GM21576 (cell line): ENCODE measurements at regions not wholly inside any gene's neighbourhood (a gene's known extent, or its start where the extent isn't known, plus 50 kb on each side); places are given as distances from the start of the nearest gene placed in this dataset.
"Not testable (repeated sequence)": the region's sequence is repeated elsewhere in the genome, so short reads cannot be mapped to it uniquely, and the experiment has no call there.

Source experiments
- ATAC-seq: cut with Tn5 transposase; IDR thresholded peaks from one replicate; pipeline ENCODE4 v1.9.1; 2021; ENCODE audit warnings: mild to moderate bottlenecking, moderate library complexity; ENCODE audit not compliant: unreplicated experiment

DNA sequence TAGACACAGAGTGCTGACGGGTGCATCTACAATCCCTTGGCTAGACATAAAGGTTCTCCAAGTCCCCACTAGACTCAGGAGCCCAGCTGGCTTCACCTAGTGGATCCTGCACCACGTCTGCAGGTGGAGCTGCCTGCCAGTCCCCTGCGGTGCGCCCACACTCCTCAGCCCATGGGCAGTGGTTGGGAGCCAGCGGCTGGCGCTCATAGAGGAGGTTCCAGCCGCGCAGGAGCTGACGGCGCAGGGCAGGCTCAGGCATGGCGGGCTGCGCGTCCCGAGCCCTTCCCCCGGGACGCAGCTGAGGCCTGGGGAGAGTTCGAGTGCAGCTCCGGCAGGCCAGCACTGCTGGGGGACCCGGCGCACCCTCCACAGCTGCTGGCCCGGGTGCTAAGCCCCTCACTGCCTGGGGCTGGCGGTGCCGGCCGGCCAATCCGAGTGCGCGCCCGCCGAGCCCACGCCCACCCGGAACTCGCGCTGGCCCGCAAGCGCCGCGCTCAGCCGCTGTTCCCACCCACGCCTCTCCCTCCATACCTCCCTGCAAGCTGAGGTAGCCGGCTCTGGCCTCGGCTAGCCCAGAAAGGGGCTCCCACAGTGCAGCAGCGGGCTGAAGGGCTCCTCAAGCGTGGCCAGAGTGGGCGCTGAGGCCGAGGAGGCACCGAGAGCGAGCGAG lies 1364.5 kb upstream of the WWC1 start:
- not testable (repeated sequence) for ATAC-seq

DNA sequence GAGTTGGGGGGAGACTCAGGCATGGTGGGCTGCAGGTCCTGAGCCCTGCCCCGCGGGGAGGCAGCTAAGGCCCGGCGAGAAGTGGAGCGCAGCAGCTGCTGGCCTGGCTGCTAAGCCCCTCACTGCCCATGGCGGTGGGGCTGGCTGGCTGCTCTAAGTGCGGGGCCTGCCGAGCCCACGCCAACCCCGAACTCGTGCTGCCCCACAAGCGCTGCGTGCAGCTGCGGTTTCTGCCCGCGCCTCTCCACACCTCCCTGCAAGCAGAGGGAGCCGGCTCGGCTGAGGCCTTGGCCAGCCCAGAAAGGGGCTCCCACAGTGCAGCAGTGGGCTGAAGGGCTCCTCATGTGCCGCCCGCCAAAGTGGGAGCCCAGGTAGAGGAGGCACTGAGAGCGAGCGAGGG lies 1355.1 kb upstream of the WWC1 start:
- ATAC-seq = no peak

DNA sequence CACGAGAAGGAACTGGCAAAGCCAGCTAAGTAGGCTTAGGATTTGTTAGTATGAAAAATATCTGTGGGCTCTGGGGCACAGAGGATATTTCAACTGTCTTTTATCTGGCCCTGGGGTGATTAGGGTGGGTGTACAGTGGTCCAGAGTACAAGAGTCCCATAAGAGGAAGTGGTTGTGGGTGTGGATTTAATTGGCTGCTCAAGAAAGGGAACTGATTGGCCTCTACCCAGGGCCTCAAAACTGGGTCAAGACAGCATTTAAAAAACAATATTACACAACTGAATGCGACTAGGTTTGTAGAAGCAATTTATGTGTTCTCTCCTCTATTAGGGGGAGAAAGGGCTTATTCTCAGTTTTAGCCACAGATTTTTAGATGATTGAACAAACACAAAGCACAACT lies 1353.4 kb upstream of the WWC1 start:
- no peak for ATAC-seq

DNA sequence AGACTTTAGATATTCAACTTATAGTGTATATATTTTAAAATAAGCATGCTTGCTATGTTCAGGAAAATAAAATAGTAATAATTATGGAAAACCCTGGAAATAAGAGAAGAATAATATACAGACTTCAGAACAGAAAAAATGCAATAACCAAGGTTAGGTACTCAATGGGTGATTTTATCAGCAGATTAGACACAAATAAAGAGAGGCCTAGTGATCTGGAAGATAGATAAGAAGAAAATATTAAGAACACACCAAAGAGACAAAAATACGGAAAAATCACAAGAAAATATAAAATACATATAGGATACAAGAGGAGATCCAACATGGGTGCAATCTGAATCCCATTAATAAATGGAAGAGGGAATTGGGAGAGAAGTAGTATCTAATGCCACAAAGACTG lies 1348.5 kb upstream of the WWC1 start:
- no peak for ATAC-seq

DNA sequence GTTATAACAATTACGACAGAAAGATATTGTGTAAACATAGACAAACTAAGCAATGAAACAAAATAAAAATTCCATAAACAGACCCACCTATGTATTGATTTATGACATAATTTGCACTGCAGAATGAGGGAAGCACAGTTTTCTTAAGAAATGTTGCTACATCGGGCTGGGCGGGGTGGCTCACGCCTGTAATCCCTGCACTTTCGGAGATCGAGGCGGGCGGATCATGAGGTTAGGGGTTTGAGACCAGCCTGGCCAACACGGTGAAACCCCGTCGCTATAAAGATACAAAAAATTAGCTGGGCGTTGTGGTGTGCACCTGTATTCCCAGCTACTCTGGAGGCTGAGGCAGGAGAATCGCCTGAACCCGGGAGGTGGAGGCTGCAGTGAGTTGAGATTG lies 1344.4 kb upstream of the WWC1 start:
- no peak for ATAC-seq

DNA sequence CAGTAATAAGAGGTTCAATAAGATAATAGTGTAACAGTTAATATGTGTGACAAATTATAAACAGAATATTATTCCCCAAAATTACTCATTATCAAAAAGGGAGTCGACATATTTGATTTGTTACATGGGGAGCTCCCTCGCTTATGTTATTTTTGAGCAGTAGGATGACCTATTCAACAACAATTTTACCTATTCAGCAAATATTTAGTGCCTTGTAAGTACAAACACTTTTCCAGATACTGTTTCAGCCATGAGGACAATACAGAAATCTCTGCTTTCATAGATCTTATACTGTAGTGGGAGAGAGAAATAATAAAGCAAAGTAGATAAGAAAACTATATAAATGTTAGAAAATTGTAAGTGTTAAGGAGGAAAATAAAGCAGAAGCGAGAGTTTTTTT lies 1342.8 kb upstream of the WWC1 start:
- no peak for ATAC-seq

DNA sequence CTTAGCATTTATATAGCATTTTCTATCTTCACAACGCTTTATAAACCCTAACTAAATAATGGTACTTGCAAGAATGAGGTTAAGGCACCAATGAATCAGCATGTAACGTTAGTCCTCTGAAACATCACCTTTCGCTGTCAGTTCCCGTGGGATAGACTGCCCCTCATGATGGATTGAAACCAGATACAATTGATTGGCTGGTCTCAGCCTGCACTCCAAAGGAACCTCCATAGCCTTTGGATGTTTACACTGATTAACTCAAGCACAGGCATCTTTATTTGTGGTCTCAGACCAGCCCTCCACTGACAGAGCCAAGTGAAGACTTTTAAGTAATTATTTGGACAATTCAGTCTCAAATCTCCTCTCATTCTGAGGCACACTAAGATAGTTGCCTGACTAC lies 1339.4 kb upstream of the WWC1 start:
- ATAC-seq = no peak

DNA sequence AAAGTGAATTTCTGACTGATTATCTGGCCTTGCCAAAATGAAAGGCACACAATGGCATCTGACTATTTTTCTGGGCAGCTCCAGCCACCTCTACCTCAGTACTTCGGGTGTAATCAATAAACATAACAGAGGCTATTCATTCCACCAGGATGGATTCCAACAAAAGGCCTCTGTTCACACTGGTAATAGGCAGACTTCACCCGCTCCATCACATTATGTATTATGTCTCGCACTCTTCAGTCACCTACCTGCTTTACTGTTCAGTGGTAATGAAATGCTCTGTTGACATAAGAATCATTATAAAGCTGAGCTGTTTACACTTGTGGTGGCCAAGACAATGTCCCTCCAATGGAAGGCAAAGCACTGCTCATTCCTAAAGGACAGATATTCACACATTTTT lies 1333.7 kb upstream of the WWC1 start:
- no peak for ATAC-seq

DNA sequence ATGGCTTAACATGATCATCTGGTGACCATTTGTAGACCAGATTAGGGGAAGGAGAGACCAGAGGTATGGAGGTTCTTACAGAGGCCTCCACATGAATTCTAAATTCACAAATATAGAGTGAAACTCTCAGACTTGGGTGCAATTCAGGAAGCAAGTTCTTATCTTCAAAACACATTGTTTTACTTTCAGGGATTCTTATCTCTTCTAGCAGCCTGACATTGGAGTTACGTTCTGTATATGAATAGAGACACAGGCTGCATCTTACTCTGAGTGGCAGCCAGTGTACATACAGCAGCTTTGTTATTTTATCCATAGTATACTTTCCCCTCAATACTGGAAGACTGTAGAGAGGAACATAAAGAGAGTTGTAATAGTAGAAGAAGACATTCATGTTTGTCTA lies 1331.7 kb upstream of the WWC1 start:
- ATAC-seq = no peak

DNA sequence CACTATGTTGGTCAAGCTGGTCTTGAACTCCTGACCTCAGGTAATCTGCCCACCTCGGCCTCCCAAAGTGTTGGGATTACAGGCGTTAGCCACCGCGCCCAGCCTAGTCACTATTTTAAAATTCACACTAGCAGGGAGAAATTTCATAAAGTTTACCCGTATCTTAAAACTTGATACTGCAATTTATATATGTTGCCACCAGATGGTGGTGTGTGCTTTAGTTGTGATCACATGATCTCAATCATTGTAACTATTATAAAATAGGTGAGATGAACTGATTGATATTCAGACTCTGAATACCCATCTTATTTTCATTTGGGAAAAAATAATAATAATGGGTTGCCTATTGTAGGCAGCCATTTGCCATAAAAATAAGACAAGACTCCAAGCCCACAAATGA lies 1330.4 kb upstream of the WWC1 start:
- no peak for ATAC-seq

DNA sequence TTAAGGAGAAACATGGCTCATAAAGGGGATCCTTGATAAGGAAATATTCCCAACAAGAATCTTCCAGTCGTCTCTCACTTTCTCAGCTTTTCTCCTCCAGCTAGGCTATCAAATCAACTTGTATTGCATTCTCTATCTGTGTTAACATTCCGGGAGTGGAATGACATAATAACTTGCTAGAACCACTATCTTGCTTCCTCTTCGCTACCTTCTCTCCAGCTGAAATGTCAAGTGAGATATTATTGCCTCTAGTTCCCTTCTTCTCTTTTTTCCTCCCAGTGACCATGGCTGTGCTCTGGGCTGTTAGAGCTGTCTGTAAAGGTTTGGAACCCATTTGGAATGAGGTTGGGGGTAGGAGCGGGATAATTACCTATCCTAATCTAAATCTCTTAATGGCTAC lies 1329.5 kb upstream of the WWC1 start:
- ATAC-seq = no peak

DNA sequence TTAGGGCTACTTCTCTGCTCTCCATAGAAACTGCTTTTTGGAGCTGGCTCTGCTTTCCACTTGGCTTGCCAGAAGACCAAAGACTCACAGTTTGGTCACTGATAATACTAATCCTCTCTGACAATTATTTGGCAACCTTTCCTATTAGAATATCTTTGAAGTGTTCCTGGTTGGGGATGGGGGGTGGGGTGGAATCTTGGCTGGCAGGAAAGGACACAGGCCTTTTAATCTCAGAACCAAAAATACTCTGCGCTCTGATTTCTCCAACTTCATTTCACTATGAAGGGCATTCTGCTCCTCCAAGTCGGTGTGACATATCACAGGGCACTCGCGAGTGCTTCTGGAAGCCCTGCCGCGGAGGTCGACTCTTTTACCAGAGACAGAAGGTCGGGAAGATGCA lies 1329.0 kb upstream of the WWC1 start:
- no peak for ATAC-seq

DNA sequence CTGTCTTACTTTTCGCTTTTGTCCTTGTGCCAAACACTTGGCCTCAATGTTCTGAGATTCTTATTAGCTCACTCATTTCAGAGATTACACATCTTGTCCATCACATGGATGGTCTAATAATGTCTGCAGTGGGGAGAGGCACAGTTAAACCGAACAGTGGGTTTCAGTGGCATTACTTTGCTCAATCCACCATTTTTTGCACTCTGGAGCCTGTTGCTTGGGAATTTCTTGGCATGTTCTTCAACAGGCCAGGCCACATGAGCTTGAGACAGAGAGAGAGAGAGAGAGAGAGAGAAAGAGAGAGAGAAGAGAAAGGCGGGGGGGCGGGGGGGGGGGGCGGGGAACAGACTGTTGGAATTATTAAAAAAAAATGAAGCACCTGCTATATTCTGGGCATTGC lies 1327.8 kb upstream of the WWC1 start:
- no peak for ATAC-seq

DNA sequence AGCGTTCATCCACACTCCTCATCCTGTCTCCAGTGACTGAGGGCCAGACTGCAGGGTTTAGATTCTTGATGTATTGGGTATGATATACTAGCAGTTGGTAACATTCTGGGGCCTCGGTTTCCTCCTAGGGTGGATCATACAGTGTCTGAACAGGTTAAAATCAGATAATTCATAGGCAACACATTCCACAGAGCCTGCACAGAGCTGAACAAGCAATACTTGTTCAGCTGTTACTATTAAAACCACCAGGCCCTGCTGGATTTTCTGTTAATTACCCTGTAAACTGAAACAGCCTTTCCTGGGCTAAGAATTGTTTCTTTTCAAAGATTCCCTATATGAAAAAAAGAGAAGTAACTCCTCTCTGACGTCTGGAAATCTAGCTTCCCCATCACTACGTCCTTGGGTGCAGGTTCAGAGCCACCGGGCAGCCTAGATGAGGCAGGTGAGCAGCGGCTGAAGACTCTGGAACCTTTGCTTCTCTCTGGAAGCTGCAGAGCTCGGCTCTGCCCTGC lies 1313.5 kb upstream of the WWC1 start:
- no peak for ATAC-seq

DNA sequence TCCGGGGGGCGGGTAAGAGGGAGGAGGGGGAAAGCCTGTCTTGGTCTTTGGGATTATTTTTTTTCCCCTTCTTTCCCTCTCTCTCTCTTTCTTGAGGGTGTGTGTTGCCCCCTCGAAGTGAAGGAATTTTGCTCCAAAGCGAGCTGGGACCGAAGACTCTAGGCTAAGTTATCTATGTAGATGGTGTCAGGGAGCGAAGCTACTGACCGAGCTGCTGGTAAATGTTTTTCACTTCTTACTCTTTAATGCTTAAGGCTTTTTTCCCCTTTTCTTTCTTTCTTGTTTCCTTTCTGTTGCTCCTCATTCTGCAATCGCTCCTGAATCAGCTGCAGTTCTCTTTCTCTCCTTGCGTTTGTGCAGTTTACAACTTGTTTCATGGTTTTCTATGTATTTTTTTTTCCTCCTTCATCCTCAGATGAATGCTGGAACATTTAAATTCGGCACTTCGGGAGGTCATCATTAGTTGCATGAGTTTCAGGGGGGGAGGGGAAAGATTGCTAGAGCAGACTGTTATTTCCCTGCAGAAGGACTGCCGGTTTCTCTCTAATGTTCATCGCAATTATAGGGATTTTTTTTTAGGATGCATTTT lies 1312.0 kb upstream of the WWC1 start:
- ATAC-seq = no peak

DNA sequence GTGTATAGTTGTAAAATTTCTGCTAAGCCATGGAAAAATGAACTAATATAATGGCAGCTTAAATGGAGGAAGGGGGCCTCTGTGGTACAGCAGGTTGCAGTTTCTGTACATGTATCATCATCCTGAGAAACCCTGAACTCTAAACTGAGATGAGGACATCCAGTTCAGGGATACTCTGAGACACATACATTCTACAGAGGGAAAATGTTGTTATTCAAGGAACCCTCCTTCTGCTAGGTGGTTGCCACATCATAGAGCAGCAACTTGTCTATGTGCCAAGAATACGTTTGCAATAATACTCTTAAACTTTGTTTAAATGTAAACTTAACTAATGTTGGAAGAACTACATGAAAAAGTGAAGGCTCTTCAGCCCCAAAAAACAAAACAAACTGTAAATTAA lies 1310.8 kb upstream of the WWC1 start:
- ATAC-seq = no peak

DNA sequence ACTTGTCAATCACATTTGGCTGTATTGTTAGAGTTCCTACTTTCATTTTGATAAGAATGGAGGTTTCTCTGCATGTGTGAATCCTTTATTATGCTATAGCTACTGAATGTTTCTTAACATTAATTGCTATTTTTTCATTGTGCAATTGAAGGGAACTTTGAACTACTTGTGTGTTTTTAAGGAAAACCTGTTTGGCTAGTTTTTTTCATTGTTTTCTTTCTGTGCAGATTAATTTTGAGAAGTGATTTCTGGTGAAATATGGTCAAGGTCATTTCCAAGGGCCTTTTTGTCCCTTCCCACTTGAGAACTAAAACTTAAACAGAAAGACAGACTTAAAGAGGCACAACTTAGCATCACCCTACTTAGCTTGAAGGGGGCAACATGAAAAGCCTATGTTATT lies 1309.2 kb upstream of the WWC1 start:
- ATAC-seq = no peak

DNA sequence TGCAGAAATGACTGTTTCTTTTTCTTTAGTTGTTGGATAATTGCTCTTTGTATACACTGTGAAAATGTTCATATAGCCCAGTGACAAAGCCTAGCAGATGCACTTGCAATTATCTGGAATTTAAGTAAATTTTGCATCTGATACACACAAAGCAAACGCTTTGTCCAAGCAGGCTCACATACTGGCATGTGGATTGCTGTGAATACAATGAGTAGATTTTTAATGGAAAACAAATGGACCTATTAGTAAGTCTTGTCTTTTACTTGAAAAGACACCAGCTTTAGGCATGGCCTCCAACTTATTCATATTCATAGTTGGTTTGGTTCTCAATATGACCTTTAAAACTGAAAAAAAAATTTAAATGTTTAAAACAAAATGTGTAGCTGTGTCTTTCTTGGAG lies 1299.8 kb upstream of the WWC1 start:
- no peak for ATAC-seq

DNA sequence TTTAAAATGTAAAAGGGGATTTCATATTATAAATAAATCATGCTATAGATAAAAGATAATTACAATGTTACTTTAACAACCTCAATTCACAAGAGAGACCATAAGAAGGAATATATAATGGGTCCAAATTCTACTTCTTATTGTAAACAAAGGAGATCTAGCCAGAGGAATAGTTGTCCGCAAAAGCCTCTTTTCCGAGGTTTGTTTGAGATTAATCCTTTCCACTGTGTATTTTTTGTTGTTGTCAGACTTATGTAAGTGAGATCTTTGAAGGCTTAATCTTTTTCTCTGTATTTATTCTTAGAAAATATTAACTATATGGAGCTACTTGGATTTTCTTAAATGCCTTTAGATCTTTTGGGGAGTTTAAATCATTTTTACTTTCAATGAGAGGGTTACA lies 1299.3 kb upstream of the WWC1 start:
- ATAC-seq = no peak

DNA sequence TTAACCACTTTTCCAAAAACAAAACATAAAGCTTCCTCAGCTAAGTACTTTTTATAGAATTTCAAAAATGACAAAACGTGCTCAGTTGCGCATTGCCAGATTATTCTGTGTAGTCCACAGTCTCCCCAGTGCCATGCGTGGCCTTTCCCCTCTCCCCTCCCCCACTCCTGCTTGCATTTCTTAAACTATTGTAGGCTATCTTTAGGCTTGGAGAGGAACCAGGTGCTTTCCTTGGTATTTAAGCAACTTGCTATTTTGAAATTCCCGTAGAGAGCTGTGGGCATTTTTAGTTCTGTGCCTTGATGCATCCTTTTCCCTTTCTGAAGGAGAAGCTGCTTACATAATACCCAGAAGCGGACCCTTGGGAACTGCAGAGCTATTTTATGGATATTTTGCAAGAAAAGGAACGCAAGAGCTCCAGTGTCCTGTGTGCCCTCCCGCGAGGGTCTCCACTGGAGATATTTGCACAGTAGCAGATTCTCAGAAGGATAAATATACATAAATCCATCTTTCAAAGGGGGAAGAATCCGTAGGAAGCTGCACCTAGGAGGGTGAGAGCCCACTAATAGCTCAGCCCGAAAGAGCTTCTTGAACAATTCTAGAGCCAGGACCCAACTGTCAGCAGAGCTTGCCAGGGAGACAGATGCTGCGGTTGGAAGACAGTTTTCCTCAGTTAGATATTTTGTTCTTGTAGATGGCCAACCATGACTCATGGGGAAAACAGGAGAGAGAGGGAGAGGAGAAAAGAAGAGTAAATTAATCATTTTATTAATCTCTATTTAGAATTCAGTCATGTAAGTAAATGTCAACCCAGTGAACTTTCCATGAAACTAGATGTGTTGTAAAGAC lies 1298.3 kb upstream of the WWC1 start:
- ATAC-seq = no peak

DNA sequence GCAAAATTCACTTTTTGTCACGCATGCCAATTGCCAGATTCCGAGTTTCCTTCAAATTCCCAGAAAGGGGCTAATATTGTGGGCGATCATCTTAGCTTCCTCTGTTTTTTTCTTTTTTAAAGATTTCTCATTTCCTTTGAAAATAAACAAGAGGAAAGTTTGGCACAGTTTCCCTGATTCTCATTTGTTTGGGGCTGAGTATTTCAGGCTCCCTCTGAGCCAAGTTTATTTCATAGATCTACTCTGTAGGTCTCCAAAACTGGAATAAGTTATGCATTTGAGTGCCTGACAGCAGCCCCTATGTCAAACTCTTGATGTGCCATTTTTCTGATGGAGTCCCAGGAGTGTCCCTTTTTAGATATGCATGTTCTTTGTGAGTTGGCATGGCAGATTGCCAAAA lies 1297.2 kb upstream of the WWC1 start:
- no peak for ATAC-seq

DNA sequence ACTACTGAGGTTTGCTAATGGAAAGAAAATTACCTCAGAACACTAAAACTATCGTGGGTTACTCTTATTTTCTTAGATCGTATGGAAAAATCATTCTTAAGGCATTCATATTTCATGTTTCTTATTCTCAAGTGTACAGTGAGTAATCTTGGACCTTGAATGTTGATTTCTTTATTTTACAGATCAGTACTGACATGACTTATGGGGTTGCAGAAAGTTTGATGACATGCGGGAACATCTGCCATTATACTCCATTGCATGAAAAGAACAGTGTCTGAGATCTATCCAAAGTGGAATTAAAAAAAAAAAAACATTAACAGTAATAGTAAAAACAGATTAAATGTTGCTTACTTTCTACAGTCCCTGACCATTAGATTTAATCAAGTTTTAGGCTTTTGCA lies 1290.2 kb upstream of the WWC1 start:
- ATAC-seq = no peak
